NT2/D1 (cell line): ENCODE measurements at regions not wholly inside any gene's neighbourhood (a gene's known extent, or its start where the extent isn't known, plus 50 kb on each side); places are given as distances from the start of the nearest gene placed in this dataset.

ENCODE experiments used
- SUZ12 ChIP-seq: IDR thresholded peaks from 2 replicates; pipeline ENCODE4 v1.6.1; 2011; ENCODE audit not compliant: insufficient read length, insufficient read depth; ENCODE audit errors: extremely low read depth
- ZNF274 ChIP-seq: IDR thresholded peaks from 2 replicates; pipeline ENCODE4 v1.6.1; 2011; ENCODE audit warnings: mild to moderate bottlenecking, low read depth, low read length

- TF ChIP-seq SUZ12 (no peak), ZNF274 (no peak)
Measured at GRCh38 chr2:224324604-224325003, 77.3 kb downstream of the FAM124B start.
